AG09309 (cell line): ENCODE measurements at regions not wholly inside any gene's neighbourhood (a gene's known extent, or its start where the extent isn't known, plus 50 kb on each side); places are given as distances from the start of the nearest gene placed in this dataset.

Experiments
- DNase-seq: peaks from one replicate; pipeline ENCODE4 v3.0.0-alpha.2; 2010; ENCODE audit warnings: low read depth
- H3K4me3 ChIP-seq: 2 replicates; pipeline ENCODE4 v1.5.1; 2011; ENCODE audit warnings: mild to moderate bottlenecking, low read depth, low read length, moderate library complexity; ENCODE audit not compliant: control insufficient read depth
- CTCF ChIP-seq: IDR thresholded peaks from 2 replicates; pipeline ENCODE4 v1.5.1; 2011; ENCODE audit warnings: mild to moderate bottlenecking, low read depth, low read length, inconsistent platforms; ENCODE audit not compliant: insufficient read depth, control insufficient read depth; ENCODE audit errors: missing control alignments

- H3K4me3 ChIP-seq = no peak overlapping the region
- TF ChIP-seq CTCF = no peak
- DNase-seq = no peak
Observed at GRCh38 chr2:8569332-8569930, 112.4 kb upstream of the ID2 start.

- no peak for TF ChIP-seq CTCF
- no peak overlapping the region for H3K4me3 ChIP-seq
- DNase-seq = no peak
Observed at GRCh38 chr2:8570637-8571036, 111.2 kb upstream of the ID2 start.

GRCh38 chr2:8571301-8571791 is 110.5 kb upstream of the ID2 start:
- H3K4me3 ChIP-seq = no peak overlapping the region
- no peak for DNase-seq
- TF ChIP-seq CTCF = no peak

- TF ChIP-seq CTCF = no peak
- no peak overlapping the region for H3K4me3 ChIP-seq
Observed at GRCh38 chr2:8571792-8572499, 109.9 kb upstream of the ID2 start.

GRCh38 chr2:8572712-8573233 is 109.1 kb upstream of the ID2 start:
- H3K4me3 ChIP-seq = no peak overlapping the region
- DNase-seq = no peak
- TF ChIP-seq CTCF = no peak

More at GRCh38 chr2:8571792-8572499, 109.9 kb upstream of the ID2 start:
- DNase-seq = no peak

- no peak for DNase-seq
- H3K4me3 ChIP-seq = no peak overlapping the region
Observed at GRCh38 chr2:8573234-8573941, 108.5 kb upstream of the ID2 start.

More at GRCh38 chr2:8573234-8573941, 108.5 kb upstream of the ID2 start:
- no peak for TF ChIP-seq CTCF
